ENCODE measurements at regions not wholly inside any gene's neighbourhood (a gene's known extent, or its start where the extent isn't known, plus 50 kb on each side); places are given as distances from the start of the nearest gene placed in this dataset.

- Histone ChIP-seq H3K79me2 (no peaks in the 10 kb centered on the region), H3K4me3 (no peak overlapping the region), H3K4me2 (no peak overlapping the region), H4K20me1 (ENCODE audit: insufficient read depth, poor library complexity, severe bottlenecking) (no peaks in the 10 kb centered on the region), H3K9me3 (ENCODE audit: low read depth) (no peaks in the 10 kb centered on the region), H3K9me2 (replicated peaks; ENCODE audit: insufficient read depth) (no peaks in the 10 kb centered on the region), H3K36me3 (replicated peaks; ENCODE audit: insufficient read depth, low read depth) (no peaks in the 10 kb centered on the region), H3K27ac (no peak overlapping the region), H3K4me1 (ENCODE audit: insufficient read depth) (no peaks in the 10 kb centered on the region), H2AFZ (no peak overlapping the region), H3K27me3 (no peaks in the 10 kb centered on the region)
- DNase-seq (ENCODE audit: low spot score) = no peak
- WGBS (ENCODE audit: low lambda C conversion rate, missing lambda C conversion rate) = 86% methylated on average over 7 of the region's 7 CpGs
- no peak for TF ChIP-seq EZH2 (IDR thresholded peaks at IDR 0.05; ENCODE audit: borderline replicate concordance)
- no peak for TF ChIP-seq EZH2phosphoT487 (IDR thresholded peaks at IDR 0.05; ENCODE audit: low read depth, severe bottlenecking, unreplicated experiment)
- no peak for TF ChIP-seq CTCF (IDR thresholded peaks at IDR 0.05; ENCODE audit: poor library complexity)
These were observed 98.8 kb downstream of the SOD2 start for GRCh38 chr6:159594106-159594749.

GRCh38 chr6:159590835-159591234 lies 102.2 kb downstream of the SOD2 start:
- TF ChIP-seq EZH2 (IDR thresholded peaks at IDR 0.05; ENCODE audit: borderline replicate concordance) (no peak), CTCF (IDR thresholded peaks at IDR 0.05; ENCODE audit: poor library complexity) (no peak), EZH2phosphoT487 (IDR thresholded peaks at IDR 0.05; ENCODE audit: low read depth, severe bottlenecking, unreplicated experiment) (no peak)
- Histone ChIP-seq H3K4me3 (no peak overlapping the region), H3K79me2 (no peaks in the 10 kb centered on the region), H3K36me3 (replicated peaks; ENCODE audit: insufficient read depth, low read depth) (no peaks in the 10 kb centered on the region), H3K27ac (no peak overlapping the region), H3K27me3 (no peaks in the 10 kb centered on the region), H3K9me3 (ENCODE audit: low read depth) (no peaks in the 10 kb centered on the region), H2AFZ (no peak overlapping the region), H4K20me1 (ENCODE audit: insufficient read depth, poor library complexity, severe bottlenecking) (no peaks in the 10 kb centered on the region), H3K4me1 (ENCODE audit: insufficient read depth) (no peaks in the 10 kb centered on the region), H3K9me2 (replicated peaks; ENCODE audit: insufficient read depth) (no peaks in the 10 kb centered on the region), H3K4me2 (no peak overlapping the region)
- no peak for DNase-seq (ENCODE audit: low spot score)
- WGBS (ENCODE audit: low lambda C conversion rate, missing lambda C conversion rate) = 60% methylated on average over 5 of the region's 5 CpGs

- H3K27ac ChIP-seq = no peak overlapping the region
These were observed 106.4 kb downstream of the SOD2 start for GRCh38 chr6:159586684-159587083.

More at GRCh38 chr6:159586684-159587083, 106.4 kb downstream of the SOD2 start:
- Histone ChIP-seq H3K4me3 (no peak overlapping the region), H3K36me3 (replicated peaks; ENCODE audit: insufficient read depth, low read depth) (no peaks in the 10 kb centered on the region), H3K4me1 (ENCODE audit: insufficient read depth) (no peaks in the 10 kb centered on the region), H2AFZ (no peak overlapping the region), H3K9me3 (ENCODE audit: low read depth) (no peaks in the 10 kb centered on the region), H4K20me1 (ENCODE audit: insufficient read depth, poor library complexity, severe bottlenecking) (no peaks in the 10 kb centered on the region), H3K4me2 (no peak overlapping the region), H3K27me3 (no peaks in the 10 kb centered on the region), H3K79me2 (no peaks in the 10 kb centered on the region), H3K9me2 (replicated peaks; ENCODE audit: insufficient read depth) (no peaks in the 10 kb centered on the region)
- WGBS (ENCODE audit: low lambda C conversion rate, missing lambda C conversion rate) = 70% methylated on average over 1 of the region's 1 CpG
- no peak for TF ChIP-seq CTCF (IDR thresholded peaks at IDR 0.05; ENCODE audit: poor library complexity)
- TF ChIP-seq EZH2 (IDR thresholded peaks at IDR 0.05; ENCODE audit: borderline replicate concordance) = no peak
- no peak for TF ChIP-seq EZH2phosphoT487 (IDR thresholded peaks at IDR 0.05; ENCODE audit: low read depth, severe bottlenecking, unreplicated experiment)
- DNase-seq (ENCODE audit: low spot score) = no peak

Measured in hepatocyte (in vitro differentiated cells).